Fibroblast of pulmonary artery (primary cell): ENCODE measurements at regions not wholly inside any gene's neighbourhood (a gene's known extent, or its start where the extent isn't known, plus 50 kb on each side); places are given as distances from the start of the nearest gene placed in this dataset.

Experiments used
- DNase-seq: peaks from one replicate; pipeline ENCODE4 v3.0.0-alpha.2; 2010; ENCODE audit warnings: low read depth
- H3K4me3 ChIP-seq: replicated peaks from 2 replicates; pipeline ENCODE4 v1.5.1; 2011; ENCODE audit warnings: low read depth, mild to moderate bottlenecking, control low read depth, low read length, moderate library complexity
- CTCF ChIP-seq: IDR thresholded peaks from 2 replicates; pipeline ENCODE4 v1.5.1; 2011; ENCODE audit warnings: mild to moderate bottlenecking, control low read depth, low read length, inconsistent platforms; ENCODE audit errors: missing control alignments

- DNase-seq, result no peak
- no peak overlapping the region for H3K4me3 ChIP-seq
- no peak for TF ChIP-seq CTCF
Observed at GRCh38 chr9:82890401-82890800, 172.5 kb downstream of the RASEF start.

- no peak for TF ChIP-seq CTCF
- no peak for DNase-seq
Observed at GRCh38 chr9:82890865-82891264, 172.1 kb downstream of the RASEF start.

DNA sequence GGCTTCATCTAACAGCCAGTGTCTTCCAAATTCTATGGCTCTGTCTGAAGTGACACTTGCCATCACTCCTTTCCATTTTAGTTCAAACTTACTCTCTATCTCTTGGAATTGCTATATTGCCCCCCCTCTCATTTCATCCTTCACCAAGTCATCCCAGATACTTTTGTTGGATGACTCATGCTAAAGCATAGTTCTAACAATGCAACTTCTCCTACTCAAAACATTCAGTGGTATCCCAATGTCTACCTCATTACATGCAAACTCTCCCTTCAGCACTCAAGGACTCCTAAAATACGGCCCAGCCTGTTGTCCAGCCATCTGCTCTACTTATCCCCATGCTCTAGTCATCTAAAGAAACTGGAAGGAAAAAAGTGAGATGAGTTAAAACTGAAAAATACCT lies 171.6 kb downstream of the RASEF start:
- no peak for TF ChIP-seq CTCF
- H3K4me3 ChIP-seq, result no peak overlapping the region
- DNase-seq, result peak; percentile 17

More at GRCh38 chr9:82890865-82891264, 172.1 kb downstream of the RASEF start:
- H3K4me3 ChIP-seq, result no peak overlapping the region

- no peak for TF ChIP-seq CTCF
- no peak overlapping the region for H3K4me3 ChIP-seq
- no peak for DNase-seq
Observed at GRCh38 chr9:82893549-82893948, 169.4 kb downstream of the RASEF start.

GRCh38 chr9:82894548-82894947 lies 168.4 kb downstream of the RASEF start:
- no peak for DNase-seq
- no peak for TF ChIP-seq CTCF

GRCh38 chr9:82894961-82895821 lies 167.8 kb downstream of the RASEF start:
- DNase-seq, result no peak
- no peak for TF ChIP-seq CTCF
- no peak overlapping the region for H3K4me3 ChIP-seq

More at GRCh38 chr9:82894548-82894947, 168.4 kb downstream of the RASEF start:
- no peak overlapping the region for H3K4me3 ChIP-seq

DNA sequence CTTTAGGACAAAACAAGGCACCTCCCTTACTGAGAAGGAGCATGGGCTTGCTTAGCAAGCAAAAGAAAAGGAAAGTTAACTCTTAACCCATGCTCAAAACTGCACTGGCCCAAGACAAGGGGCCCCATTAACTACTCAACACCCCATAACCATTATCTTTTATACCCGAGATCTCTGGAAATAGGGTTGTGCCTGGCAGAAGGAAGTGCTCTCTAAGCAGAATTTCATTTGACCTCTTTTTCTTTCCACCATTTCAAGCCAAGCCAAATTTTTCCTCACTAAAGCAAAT lies 167.2 kb downstream of the RASEF start:
- DNase-seq, result no peak
- no peak overlapping the region for H3K4me3 ChIP-seq
- no peak for TF ChIP-seq CTCF
